Tibial artery (tissue), 4 donors: ENCODE measurements at regions not wholly inside any gene's neighbourhood (a gene's known extent, or its start where the extent isn't known, plus 50 kb on each side); places are given as distances from the start of the nearest gene placed in this dataset.

ENCODE experiments used
- DNase-seq, 2 donors: peaks; one replicate each; pipeline ENCODE4 v3.0.0-alpha.2; 2019
- H3K27ac ChIP-seq, 2 donors: fragments of 200-600 bp; sonication (generic) in 1 of 2; 1 replicate in 1 of 2; 2 replicates in 1 of 2; pipeline ENCODE4 v1.5.1; 2018 to 2019; ENCODE audit warnings: mild to moderate bottlenecking in 1 of 2
- H3K27me3 ChIP-seq, 2 donors: fragments of 200-600 bp; sonication (generic) in 1 of 2; one replicate each; pipeline versions ENCODE4 v1.5.1 to v1.6.0; 2016 to 2019
- H3K36me3 ChIP-seq, 3 donors: fragments of 200-600 bp; sonication (generic) in 2 of 3; one replicate each; pipeline ENCODE4 v1.5.1; 2016 to 2019; ENCODE audit warnings: mild to moderate bottlenecking in 2 of 3
- H3K4me1 ChIP-seq, 4 donors: fragments of 200-600 bp; sonication (generic) in 2 of 4; 1 replicate in 3 of 4; 2 replicates in 1 of 4; pipeline ENCODE4 v1.5.1; 2016 to 2019
- H3K4me3 ChIP-seq, 2 donors: fragments of 200-600 bp; sonication (generic) in 1 of 2; 1 replicate in 1 of 2; 2 replicates in 1 of 2; pipeline ENCODE4 v1.5.1; 2018 to 2019; ENCODE audit warnings: mild to moderate bottlenecking in 2 of 2
- H3K9me3 ChIP-seq, 3 donors: fragments of 200-600 bp; sonication (generic) in 1 of 3; one replicate each; pipeline ENCODE4 v1.5.1; 2016 to 2019
- intact Hi-C: fragments of 100-400 bp; cut with DNase I; formaldehyde crosslinking; loops from one replicate; pipeline ENCODE4 v1.15.0; 2023; ENCODE audit warnings: low total_unique reads
- TF ChIP-seq, protein P1 (sequence below), 2 experiments: fragments of 200-600 bp in 1 of 2; fragments of 450-650 bp in 1 of 2; IDR thresholded peaks; one replicate each; pipeline ENCODE4 v1.5.1; 2017 to 2019; ENCODE audit warnings: antibody characterized with exemption in 2 of 2, mild to moderate bottlenecking in 1 of 2, moderate library complexity in 1 of 2

DNA sequence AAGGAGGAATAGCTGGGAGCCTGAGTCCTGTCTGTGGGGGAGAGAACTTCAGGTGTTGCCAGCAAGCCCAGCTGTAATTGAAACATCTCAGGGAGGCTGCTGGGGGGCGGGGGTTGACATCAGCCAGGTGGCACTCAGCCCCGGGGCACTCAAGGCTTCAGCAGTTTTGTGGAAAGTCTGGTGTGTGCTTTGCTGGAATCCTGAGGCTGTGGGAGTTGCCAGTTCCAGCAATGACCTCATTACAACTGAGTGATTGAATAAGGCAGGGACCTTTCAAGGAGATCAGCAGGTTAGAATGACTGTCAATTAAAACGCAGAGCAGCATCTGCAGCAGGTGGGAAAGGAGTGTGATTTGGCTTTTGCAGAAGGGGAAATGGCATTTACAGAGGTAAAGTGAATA, 75.7 kb downstream of the FAM43A start:
- TF ChIP-seq, protein P1, sequence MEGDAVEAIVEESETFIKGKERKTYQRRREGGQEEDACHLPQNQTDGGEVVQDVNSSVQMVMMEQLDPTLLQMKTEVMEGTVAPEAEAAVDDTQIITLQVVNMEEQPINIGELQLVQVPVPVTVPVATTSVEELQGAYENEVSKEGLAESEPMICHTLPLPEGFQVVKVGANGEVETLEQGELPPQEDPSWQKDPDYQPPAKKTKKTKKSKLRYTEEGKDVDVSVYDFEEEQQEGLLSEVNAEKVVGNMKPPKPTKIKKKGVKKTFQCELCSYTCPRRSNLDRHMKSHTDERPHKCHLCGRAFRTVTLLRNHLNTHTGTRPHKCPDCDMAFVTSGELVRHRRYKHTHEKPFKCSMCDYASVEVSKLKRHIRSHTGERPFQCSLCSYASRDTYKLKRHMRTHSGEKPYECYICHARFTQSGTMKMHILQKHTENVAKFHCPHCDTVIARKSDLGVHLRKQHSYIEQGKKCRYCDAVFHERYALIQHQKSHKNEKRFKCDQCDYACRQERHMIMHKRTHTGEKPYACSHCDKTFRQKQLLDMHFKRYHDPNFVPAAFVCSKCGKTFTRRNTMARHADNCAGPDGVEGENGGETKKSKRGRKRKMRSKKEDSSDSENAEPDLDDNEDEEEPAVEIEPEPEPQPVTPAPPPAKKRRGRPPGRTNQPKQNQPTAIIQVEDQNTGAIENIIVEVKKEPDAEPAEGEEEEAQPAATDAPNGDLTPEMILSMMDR (IDR thresholded peaks at IDR 0.05) = no peak
- H3K27me3 ChIP-seq = peaks cover 0 to 24% of the 10 kb centered on the region in 2 donors
- H3K27ac ChIP-seq = no peak overlapping the region
- no peaks in the 10 kb centered on the region for H3K9me3 ChIP-seq
- intact Hi-C loops = no loop called here
- DNase-seq = no peak
- H3K4me3 ChIP-seq = no peak overlapping the region
- peaks cover 0 to 18% (median 15%) of the 10 kb centered on the region in 4 donors for H3K4me1 ChIP-seq
- H3K36me3 ChIP-seq = no peaks in the 10 kb centered on the region

DNA sequence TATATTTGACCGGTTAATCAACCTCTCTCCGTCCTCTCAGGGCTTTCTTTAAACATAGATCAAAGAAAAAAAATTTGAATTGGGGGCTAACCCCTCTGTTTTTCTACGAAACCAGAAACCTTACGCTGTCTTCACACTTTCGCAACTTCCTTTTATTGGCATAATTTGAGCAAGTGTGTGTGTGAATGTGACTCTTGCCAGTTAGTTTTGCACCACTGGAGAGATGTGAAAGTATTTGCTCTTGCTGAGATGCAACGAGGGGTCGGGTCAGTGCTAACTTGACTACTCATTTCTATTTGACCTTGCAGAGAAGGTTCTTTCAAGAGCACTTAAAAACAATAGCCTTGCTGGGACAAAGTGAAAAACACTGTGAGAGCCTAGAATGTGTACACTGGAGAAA, 81.2 kb downstream of the FAM43A start:
- intact Hi-C loops = no loop called here
- Histone ChIP-seq H3K9me3 (no peaks in the 10 kb centered on the region), H3K36me3 (no peaks in the 10 kb centered on the region), H3K27me3 (peaks cover 0 to 14% of the 10 kb centered on the region in 2 donors), H3K27ac (no peak overlapping the region), H3K4me1 (peaks cover 0 to 19% (median 7%) of the 10 kb centered on the region in 4 donors), H3K4me3 (no peak overlapping the region)
- no peak for DNase-seq
- TF ChIP-seq, protein P1 (IDR thresholded peaks at IDR 0.05) = no peak

DNA sequence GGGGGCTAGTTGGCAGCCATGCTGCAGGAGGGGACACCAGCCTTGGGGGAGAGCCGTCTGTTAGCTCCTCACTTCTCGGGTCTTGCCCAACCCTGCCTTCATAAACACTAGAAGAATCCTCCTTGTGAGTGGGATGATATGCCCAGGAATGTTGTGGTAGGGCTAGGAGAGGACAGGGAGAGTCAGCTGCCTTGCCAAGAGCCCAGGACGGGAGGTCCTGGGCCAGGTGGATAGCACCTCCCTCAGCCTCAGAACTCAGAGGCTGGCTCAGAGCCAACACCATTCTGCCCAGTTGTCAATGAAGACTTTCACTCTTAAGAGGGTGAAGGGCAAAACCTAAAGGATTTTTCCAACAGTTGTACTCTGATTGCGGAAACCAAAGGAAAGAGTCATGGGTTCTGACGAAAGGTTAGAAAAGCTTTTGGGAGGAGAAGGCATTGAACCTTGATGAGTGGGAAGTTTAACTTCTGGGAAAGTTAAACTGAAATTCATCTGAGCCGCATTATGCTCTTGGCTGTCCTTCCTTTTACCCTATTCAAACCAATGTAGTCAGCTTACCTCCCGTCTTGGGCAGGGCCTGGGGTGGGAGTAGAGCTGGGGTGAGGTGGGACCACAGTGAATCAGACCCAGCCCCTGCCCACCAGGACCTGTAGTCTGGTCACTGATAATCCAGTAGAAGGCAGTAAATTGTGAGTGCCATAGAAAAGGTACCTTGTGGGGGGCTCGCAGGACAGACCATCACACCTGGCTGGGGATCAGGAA, 81.9 kb downstream of the FAM43A start:
- TF ChIP-seq, protein P1 (IDR thresholded peaks at IDR 0.05) = no peak
- Histone ChIP-seq H3K4me1 (peaks cover 0 to 21% (median 7%) of the 10 kb centered on the region in 4 donors), H3K36me3 (no peaks in the 10 kb centered on the region), H3K27me3 (peaks cover 0 to 11% of the 10 kb centered on the region in 2 donors), H3K9me3 (no peaks in the 10 kb centered on the region), H3K4me3 (no peak overlapping the region), H3K27ac (no peak overlapping the region)
- intact Hi-C loops = no loop called here
- no peak for DNase-seq

DNA sequence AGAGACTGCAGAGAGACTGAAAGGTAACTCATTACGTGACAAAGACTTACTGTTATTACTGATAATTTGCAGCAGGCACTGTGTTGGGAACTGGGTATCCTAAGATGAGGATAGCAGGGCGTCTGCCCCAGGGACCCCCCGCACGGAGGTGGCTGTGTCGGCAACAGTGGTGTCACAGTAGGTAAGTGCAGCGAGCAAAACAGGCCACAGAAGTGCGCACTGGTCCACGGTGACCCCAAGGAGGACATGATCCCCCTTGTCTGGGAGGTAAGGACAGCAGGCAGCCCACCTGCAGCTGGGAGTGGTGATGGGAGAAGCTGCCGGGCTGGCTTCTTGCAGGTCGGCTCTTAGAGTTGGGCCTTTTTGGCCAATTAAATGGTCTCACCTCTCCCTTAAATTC, 82.9 kb downstream of the FAM43A start:
- Histone ChIP-seq H3K36me3 (no peaks in the 10 kb centered on the region), H3K4me3 (peak overlapping the region; percentile 30 to 43), H3K4me1 (peaks cover 0 to 28% (median 11%) of the 10 kb centered on the region in 4 donors), H3K27ac (no peak overlapping the region), H3K9me3 (no peaks in the 10 kb centered on the region), H3K27me3 (peaks cover 0 to 7% of the 10 kb centered on the region in 2 donors)
- DNase-seq = no peak
- intact Hi-C loops = no loop called here
- TF ChIP-seq, protein P1 (IDR thresholded peaks at IDR 0.05) = no peak

DNA sequence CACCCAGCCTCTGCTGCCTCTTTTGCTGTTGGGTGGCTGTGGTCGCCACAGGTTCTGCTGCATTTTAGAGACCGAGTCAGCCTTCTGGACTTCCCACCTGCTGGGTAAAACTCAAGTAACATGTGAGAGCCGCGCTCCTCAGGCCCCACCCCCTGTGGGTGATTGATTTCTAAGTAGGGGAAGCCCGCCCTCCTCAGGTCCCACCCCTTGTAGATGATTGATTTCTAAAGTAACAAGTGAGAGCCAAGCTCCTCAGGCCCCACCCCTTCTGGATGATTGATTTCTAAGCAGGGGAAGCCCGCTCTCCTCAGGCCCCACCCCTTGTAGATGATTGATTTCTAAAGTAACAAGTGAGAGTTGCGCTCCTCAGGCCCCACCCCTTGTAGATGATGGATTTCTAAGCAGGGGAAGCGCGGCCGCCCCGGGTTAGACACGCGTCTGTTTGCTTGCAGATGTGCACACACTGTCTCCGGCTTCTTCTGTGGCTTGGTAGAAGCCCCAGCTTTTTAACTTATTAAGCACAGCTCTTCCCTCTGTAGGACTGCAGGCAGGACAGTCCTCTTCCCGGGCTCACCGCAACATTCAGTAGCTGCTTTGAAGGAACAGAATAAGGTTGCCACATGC, 83.4 kb downstream of the FAM43A start:
- Histone ChIP-seq H3K4me3 (peak overlapping the region; percentile 30 to 43), H3K9me3 (no peaks in the 10 kb centered on the region), H3K36me3 (no peaks in the 10 kb centered on the region), H3K27me3 (peaks cover 0 to 7% of the 10 kb centered on the region in 2 donors), H3K27ac (no peak overlapping the region), H3K4me1 (peaks cover 0 to 28% (median 11%) of the 10 kb centered on the region in 4 donors)
- intact Hi-C loops = no loop called here
- DNase-seq = peak; percentile 92 to 98
- TF ChIP-seq, protein P1 (IDR thresholded peaks at IDR 0.05) = no peak
